Tibial nerve (tissue), 3 donors: ENCODE measurements at regions not wholly inside any gene's neighbourhood (a gene's known extent, or its start where the extent isn't known, plus 50 kb on each side); places are given as distances from the start of the nearest gene placed in this dataset.

Source experiments
- CTCF ChIP-seq, 5 experiments: fragments of 200-600 bp in 3 of 5; fragments of 450-650 bp in 2 of 5; sonication (generic) in 3 of 5; IDR thresholded peaks; one replicate each; pipeline ENCODE4 v1.5.1; 2016 to 2019; ENCODE audit warnings: antibody characterized with exemption in 5 of 5, mild to moderate bottlenecking in 3 of 5, moderate library complexity in 2 of 5
- POLR2A ChIP-seq, 2 donors: fragments of 450-650 bp; IDR thresholded peaks; one replicate each; pipeline ENCODE4 v1.6.1; 2017; ENCODE audit warnings: antibody characterized with exemption in 2 of 2, mild to moderate bottlenecking in 2 of 2, moderate library complexity in 2 of 2

- TF ChIP-seq CTCF (IDR thresholded peaks at IDR 0.05) (no peak), POLR2A (IDR thresholded peaks at IDR 0.05) (no peak)
Measured at GRCh38 chr6:156163311-156163710, 613.9 kb upstream of the ARID1B start.
